GM12872 (cell line): ENCODE measurements at regions not wholly inside any gene's neighbourhood (a gene's known extent, or its start where the extent isn't known, plus 50 kb on each side); places are given as distances from the start of the nearest gene placed in this dataset.

ENCODE experiments used
- TF ChIP-seq, protein P1 (sequence below): IDR thresholded peaks from 3 replicates; pipeline ENCODE4 v1.5.1; 2011; ENCODE audit warnings: low read depth, mild to moderate bottlenecking, low read length, moderate library complexity; ENCODE audit not compliant: insufficient read depth

DNA sequence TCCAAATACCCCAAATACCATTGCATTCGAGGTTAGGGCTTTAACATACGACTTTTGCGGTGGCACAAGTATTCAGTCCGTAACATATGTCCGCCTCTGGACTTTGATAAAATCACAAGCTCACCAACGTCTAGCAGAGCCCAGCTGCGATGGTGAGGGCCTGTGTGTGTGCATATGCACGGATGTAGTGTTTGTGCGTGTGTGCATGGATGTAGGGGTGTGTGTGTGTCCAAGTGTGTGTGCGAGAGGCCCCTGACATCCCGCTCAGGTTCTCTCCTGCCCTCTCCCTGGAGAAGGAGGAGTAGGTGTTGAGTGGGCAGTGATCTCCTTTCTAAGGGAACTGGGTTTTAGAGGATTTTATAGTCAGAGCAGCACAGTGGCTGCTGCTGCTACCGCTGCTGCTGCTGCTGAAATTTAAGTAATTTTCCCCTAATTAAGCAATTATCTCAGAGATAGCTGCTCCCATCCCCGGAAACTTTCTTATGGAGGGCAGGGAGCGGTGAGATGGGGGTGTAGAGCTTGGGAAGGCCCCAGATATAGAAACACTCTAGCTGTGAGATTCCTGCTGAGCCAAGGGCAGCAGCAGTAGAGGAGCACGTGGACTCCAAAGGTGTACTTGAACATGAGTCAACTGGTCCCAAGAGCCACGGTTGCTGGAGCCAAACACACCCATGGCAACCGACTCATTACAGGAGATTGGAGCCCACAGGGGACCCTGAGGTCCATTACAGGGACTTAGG lies 121.7 kb upstream of the SDK2 start:
- TF ChIP-seq, protein P1, sequence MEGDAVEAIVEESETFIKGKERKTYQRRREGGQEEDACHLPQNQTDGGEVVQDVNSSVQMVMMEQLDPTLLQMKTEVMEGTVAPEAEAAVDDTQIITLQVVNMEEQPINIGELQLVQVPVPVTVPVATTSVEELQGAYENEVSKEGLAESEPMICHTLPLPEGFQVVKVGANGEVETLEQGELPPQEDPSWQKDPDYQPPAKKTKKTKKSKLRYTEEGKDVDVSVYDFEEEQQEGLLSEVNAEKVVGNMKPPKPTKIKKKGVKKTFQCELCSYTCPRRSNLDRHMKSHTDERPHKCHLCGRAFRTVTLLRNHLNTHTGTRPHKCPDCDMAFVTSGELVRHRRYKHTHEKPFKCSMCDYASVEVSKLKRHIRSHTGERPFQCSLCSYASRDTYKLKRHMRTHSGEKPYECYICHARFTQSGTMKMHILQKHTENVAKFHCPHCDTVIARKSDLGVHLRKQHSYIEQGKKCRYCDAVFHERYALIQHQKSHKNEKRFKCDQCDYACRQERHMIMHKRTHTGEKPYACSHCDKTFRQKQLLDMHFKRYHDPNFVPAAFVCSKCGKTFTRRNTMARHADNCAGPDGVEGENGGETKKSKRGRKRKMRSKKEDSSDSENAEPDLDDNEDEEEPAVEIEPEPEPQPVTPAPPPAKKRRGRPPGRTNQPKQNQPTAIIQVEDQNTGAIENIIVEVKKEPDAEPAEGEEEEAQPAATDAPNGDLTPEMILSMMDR: no peak

DNA sequence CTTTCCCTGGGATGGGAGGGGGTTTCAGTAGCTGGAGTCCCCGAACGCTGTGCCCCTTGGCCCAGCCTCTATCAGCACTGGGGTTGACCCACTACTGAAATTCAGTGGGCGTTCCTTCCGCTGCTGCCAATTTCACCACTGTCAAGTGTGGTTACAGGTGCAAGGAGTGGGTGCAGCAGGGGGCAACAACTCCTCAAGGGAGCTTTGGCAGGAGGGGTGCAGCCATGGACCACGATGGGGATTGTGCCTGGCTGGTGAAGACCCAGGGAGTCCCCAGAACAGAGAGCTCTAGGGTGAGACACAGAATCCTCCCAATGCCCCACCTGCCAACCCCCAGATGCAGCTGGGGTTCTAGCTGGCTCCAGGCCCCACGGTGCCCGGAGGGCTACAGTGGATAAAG lies 123.5 kb upstream of the SDK2 start:
- TF ChIP-seq, protein P1: no peak

DNA sequence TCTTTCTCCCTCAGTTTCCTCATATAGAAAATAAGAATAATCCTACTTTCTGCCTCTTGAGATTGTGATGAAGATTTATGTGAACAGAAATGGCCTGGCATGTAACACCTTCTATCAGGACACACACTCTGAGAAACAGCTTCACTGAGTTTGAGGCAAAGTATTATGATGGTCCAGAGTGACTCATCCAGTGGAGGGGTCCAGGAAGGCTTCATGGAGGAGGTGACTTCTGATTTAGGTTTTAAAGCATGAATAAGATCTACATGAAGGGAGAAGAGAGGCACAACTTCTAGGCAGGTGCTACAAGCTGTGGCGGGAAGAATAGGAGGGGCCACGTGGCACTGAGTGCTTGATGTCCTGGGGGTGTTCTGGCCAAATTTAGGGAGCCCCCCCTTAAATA lies 124.4 kb upstream of the SDK2 start:
- TF ChIP-seq, protein P1: no peak

DNA sequence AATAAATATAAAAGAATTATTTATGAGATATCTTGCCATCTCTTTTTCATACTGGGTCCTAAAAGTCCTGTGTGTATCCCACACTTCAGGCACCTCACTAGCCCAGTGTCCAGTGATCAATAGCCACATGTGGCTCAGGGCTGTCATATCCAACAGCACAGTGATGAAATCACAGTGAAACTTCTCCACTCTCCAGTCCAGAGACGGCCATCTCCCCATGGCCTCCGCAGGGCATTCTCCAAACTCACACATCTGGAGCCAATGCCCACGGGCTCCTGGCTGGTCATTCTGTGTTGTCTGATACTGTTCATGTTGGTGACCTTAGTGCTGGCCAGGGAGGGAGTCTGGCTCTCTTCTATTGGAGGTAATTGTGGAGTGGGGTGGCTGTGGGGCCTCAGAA lies 125.2 kb upstream of the SDK2 start:
- TF ChIP-seq, protein P1: no peak

DNA sequence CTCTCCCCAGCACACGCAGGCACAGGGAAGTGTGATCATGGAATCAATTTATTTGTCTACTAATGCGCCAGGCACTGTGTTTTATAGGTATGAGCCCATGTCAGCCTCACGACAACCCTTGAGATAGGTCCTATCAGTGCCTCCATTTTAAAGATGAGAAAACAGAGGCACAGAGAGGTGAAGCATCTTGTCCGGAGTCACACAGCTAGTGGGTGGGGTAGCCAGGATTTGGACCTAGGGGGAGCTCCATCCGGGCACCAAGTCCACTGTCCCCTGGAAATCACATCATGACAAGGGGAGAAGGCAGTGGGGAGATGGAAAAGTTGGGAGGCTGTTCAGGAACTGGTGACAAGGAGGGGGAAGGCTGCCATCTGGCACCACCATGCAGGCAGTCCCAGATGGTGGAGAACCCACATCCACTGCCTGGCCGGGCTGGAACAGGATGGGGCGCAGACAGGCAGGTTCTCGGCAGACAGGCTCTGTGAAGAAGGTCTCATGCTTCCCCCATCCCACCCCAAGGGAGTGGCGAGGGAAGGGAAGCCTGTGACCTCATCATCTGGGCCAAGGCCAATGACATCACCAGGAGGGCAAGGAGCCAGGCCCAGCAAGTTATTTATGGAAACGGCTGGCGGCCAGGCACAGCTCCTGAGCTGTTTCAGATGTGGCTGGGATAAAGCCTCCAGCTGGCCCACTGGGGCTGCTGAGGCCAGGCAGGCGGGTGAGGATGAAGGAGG lies 126.0 kb upstream of the SDK2 start:
- TF ChIP-seq, protein P1: no peak

DNA sequence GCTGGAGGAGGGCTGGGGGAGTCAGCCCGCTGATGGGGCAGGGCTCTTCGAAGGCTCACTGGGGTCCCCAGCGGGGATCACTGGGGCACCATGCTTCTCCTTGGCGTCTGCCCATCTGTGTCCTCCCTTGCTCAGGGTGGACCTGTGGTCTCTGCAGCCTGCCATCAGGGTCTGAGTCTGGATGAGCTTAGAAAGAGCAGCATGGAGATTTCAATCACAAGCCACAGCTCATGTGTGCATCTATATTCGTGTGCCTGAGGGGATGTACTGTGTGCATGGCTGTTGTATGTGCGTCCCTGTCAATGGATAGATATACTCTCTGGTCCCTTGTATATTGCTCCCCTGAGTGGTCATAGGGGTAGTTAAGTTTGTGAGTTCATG lies 126.6 kb upstream of the SDK2 start:
- TF ChIP-seq, protein P1: no peak

DNA sequence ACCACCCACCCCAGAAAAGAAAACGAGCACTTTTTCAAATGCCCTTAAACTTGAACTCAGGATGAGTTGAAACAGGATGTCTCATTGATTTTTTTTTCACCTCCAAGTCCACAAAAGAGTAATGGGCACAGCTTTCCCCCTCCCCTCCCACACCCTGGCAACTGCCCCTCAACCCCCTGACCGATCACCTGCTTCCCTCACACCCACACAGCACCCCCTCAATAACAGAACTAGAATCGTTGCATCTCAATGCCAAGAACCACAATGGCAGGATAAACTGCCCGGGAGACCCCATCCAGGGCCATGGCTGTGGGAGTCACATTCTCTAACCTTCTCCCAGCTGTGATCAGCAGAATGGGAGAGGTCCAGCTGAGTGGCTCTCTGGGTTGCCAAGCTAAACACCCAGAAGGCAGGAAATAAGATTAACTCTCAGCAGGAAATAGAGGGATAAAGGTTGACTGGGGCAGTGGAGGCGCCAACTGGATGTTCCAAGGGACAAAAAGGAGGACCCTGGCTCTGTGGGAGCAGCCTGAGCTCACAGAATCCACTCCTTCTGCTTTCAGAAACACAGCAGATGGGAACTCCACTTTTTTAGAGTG lies 128.0 kb upstream of the SDK2 start:
- TF ChIP-seq, protein P1: no peak
